GM12865 (cell line): ENCODE measurements at regions not wholly inside any gene's neighbourhood (a gene's known extent, or its start where the extent isn't known, plus 50 kb on each side); places are given as distances from the start of the nearest gene placed in this dataset.

Experiments
- DNase-seq: peaks from one replicate; pipeline ENCODE4 v3.0.0; 2010; ENCODE audit warnings: low read depth
- H3K4me3 ChIP-seq: 2 replicates; pipeline ENCODE4 v1.5.1; 2011; ENCODE audit warnings: mild to moderate bottlenecking, low read depth, low read length, control low read depth
- TF ChIP-seq, protein P1 (sequence below): IDR thresholded peaks from 2 replicates; pipeline ENCODE4 v1.5.1; 2011; ENCODE audit warnings: low read length, control low read depth, low read depth, inconsistent platforms; ENCODE audit not compliant: insufficient read depth; ENCODE audit errors: missing control alignments

DNA sequence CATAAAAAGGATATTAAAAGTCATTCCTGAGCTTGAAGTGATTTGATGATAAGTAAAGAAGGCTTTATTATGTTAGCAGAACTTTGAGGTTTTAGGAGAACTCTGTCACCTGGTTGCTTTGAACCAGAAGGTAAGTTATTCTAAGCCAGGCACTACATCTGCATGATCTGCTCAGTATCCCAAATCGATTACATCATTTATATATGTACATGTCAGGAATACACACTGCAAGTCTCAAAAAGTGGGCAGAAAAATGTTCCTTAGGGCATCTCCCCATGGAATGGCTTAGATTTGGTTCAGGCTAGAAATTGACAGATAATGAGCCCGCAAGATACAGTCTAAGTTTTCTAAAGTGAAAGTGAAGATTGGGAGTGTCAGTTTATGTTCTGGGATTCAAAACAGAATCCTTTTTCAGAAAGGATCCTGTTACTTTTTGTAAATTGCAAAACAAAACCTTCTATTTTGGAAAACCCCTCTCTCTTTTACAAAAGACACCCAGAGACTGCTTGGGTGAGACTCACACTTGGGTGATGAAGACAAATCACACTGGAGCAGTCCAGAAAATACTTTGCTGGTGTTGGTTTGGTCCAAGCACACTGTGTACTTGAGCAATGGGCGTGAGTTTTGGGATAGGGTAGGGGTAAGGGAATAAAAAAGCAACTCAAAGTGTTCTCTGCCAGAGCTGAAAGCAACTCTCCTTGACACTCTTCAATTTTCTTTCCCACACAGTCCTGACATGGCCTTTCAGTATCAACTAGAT, 114.5 kb downstream of the FOXD1 start:
- TF ChIP-seq, protein P1, sequence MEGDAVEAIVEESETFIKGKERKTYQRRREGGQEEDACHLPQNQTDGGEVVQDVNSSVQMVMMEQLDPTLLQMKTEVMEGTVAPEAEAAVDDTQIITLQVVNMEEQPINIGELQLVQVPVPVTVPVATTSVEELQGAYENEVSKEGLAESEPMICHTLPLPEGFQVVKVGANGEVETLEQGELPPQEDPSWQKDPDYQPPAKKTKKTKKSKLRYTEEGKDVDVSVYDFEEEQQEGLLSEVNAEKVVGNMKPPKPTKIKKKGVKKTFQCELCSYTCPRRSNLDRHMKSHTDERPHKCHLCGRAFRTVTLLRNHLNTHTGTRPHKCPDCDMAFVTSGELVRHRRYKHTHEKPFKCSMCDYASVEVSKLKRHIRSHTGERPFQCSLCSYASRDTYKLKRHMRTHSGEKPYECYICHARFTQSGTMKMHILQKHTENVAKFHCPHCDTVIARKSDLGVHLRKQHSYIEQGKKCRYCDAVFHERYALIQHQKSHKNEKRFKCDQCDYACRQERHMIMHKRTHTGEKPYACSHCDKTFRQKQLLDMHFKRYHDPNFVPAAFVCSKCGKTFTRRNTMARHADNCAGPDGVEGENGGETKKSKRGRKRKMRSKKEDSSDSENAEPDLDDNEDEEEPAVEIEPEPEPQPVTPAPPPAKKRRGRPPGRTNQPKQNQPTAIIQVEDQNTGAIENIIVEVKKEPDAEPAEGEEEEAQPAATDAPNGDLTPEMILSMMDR = no peak
- no peak for DNase-seq
- no peak overlapping the region for H3K4me3 ChIP-seq

GRCh38 chr5:73330613-73331012, 118.0 kb downstream of the FOXD1 start:
- no peak for DNase-seq
- H3K4me3 ChIP-seq = no peak overlapping the region
- TF ChIP-seq, protein P1 = no peak

DNA sequence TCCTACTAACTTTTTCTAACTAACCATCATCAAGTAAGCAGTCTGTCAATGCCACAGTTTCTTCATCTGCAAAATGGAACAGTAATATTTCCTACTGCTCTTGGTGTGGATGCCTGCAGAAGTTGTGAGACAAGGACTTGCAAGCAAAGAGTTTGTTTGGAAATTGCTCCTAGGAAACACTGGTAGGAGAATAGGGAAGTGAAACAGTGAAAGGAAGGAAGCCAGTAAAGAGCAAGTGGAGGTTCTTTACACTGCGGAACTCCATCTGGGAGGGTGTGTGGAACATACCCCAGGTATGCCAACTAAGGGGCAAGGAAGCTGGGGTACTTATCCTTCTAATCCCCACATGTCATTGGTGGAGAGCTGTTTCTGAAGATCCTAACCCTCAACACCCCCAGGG, 119.9 kb downstream of the FOXD1 start:
- TF ChIP-seq, protein P1 = no peak
- DNase-seq = no peak
- no peak overlapping the region for H3K4me3 ChIP-seq

GRCh38 chr5:73327908-73328455, 120.6 kb downstream of the FOXD1 start:
- TF ChIP-seq, protein P1 = no peak
- H3K4me3 ChIP-seq = no peak overlapping the region
- no peak for DNase-seq

DNA sequence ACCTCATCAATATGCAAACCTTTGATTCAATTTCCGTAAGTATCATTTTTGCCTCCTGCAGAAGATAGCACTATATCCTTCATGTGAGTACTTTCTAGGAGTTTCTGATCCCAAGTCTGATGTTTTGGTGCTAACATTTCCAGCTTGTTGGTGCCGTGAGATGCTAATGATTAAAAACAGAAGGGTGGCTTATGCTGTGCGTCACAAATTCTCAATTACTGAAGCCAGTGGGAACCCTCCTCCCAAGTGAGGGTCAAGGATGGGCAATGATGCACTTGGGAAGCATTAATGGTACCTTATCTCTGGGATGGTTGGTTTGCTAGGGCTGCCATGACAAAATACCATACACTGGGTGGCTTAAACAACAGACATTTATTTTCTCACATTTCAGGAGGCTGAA, 123.0 kb downstream of the FOXD1 start:
- no peak for DNase-seq
- H3K4me3 ChIP-seq = no peak overlapping the region
- TF ChIP-seq, protein P1 = no peak

DNA sequence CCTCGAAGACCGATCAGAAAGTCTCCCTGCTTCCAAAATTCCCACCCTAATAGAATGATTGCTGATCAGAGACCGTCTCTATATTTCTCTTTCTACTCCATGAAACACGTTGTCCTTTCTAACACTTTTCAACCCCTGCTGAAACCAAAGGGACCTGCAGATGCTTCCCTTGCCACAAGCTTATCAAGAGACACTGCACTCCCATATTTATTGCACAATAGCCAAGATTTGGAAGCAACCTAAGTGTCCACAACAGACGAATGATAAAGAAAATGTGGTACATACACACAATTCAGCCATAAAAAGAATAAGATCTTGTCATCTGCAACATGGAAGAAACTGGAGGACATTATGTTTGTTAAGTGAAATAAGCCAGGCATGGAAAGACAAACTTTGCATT, 125.1 kb downstream of the FOXD1 start:
- TF ChIP-seq, protein P1 = no peak
- no peak overlapping the region for H3K4me3 ChIP-seq
- DNase-seq = no peak
